GM21447 (cell line): ENCODE measurements at regions not wholly inside any gene's neighbourhood (a gene's known extent, or its start where the extent isn't known, plus 50 kb on each side); places are given as distances from the start of the nearest gene placed in this dataset.

Experiments used
- ATAC-seq: cut with Tn5 transposase; IDR thresholded peaks from one replicate; pipeline ENCODE4 v1.9.1; 2021; ENCODE audit not compliant: unreplicated experiment

DNA sequence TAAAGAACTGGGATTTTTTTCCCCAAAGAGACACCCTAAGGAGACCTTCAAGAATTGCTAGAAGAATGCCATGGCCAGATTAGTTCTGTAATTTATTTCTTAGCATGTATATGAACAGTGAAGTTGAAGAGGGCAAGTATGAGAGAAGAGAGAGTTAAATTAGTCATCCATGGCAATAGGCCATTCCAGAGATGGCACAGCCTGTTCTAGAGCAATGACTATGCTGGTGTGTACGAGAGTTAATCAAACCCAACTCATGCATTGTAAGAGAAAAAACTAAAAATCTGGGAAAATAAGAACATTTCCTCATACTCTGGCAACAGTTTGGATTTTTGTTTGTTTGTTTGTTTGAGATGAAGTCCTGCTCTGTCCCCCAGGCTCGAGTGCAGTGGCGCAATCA lies 112.1 kb upstream of the PIK3C3 start:
- ATAC-seq: no peak

DNA sequence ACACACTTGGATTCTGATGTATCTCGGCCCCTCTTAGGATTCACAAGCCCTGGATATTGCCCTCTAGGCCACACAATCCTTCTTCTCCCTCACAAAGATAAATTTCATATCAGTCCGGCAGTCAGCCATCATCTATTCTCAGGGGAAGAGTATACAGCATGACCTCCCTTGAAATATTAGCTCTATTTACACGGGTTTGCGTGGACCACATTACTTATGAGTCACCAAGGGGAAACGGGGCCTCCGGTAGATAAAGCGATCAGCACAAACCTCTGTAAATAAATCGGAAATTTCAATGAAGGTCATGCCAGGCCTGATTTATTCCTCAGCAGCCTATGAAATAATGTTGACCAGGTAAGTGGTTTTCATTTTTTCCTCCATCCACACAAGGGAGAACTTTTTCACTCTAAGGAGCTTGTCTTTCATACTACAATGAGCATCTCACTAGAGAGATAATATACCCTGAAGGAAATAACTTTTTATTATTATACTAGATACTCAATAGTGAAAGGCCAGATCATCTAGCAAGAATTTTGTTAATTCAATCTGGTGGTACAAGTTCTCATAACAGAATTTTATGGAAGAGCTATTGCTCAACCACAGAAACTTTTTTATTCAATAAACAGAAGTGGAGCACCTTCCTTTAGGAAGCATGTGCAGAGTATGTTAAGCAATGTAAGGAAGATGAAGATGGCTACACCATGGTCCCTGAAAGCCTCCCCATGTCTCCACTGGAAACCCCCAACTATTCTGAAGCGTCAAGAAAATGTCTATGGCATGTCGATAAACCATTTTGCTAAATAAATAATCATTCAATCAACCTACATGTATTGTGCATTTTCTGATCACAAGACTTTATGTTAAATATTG lies 125.2 kb upstream of the PIK3C3 start:
- no peak for ATAC-seq

DNA sequence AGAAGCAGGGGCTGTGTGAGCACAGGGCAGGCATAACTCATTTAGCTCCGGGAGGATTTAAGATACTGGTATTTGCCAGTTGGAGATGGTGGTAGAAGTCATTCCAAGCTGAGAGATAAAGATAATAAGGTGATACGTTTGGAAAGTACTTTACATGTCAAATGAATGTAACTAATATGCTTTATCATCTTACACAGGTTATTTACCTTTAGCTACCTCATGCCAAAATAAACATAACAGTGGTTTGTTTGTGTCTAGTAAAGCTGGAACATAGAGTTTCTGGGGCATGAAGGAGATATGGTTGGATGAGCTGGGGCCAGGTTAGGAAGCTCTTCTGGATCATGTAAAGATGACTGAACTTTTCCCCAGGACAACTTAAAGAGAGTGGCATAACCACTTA lies 126.9 kb upstream of the PIK3C3 start:
- no peak for ATAC-seq

DNA sequence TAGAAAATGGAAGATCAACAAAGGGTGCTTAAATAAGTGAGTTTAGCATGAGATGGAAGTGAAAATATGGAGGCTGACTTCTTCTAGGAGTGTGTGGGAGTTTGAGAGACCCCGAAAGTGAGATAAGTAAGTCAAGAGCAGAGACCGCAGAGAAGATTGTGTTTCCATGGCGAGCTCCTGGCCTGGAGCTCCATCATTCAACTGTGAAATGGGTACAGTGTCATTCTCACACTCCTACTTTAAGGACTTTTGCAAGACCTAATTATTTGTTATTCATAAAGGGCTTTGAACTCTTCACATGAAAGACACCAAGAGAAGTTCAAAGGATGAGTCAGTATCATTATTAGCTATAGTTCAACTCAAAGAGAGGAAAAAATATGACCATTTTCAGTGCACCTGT lies 134.2 kb upstream of the PIK3C3 start:
- ATAC-seq: no peak

DNA sequence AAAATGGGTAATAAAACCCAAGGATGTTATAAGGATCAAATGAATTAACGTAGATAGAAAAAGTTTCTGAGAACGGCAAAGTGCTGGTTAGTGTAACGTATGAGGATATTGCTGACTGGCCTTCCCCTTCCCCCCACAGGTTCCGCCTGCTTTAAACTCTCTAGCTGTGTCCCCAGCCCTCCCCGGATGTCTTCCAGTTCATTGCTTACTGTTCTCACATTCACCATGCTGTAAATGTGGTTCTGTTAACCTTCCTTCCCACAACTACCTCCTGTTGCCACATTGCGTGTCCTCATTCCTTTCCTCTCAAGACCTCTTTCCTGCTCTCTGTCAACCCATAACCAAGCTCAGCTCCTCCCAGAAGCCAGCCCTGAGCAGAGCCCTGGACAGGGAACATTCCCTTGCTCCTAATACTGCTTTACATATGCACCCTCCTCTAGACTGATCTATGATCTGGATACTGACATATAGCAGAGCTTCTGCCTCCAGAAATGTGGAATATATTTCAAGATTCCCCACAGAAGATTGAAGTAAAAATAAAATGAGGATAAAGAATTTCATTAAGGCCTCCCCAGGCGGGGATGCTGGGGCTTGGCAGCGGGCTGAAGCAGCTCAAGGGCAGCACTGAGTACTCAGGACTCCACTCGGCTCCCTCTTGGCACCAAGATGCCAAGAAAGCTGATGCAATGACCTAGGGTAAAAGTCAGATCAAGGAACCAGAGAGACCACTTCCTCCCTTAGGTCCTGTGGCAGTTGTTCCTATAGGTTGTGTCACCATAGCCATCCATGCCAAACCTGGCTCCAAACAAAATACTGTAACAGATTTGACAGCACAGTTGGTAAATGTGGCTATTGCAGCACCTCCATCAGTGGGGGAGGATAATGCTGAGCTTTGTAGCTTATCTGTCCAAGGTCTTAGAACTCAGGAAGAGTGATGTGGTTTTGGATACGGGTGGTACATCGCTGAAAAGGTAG lies 136.4 kb upstream of the PIK3C3 start:
- no peak for ATAC-seq

DNA sequence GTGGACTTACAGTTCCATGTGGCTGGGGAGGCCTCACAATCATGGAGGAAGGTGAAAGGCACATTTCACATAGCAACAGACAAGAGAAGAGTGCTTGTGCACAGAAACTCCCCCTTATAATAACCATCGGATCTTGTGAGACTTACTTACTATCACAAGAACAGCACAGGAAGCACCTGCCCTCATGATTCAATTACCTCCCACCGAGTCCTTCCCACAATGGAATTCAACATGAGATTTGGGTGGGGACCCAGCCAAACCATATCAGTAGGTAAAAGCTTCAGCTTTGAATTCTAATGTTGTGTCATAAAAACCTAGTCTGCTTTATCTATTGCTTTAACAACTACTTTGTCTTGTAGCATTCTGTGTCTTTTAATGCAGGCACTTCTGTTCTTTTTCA lies 140.4 kb upstream of the PIK3C3 start:
- ATAC-seq: no peak

DNA sequence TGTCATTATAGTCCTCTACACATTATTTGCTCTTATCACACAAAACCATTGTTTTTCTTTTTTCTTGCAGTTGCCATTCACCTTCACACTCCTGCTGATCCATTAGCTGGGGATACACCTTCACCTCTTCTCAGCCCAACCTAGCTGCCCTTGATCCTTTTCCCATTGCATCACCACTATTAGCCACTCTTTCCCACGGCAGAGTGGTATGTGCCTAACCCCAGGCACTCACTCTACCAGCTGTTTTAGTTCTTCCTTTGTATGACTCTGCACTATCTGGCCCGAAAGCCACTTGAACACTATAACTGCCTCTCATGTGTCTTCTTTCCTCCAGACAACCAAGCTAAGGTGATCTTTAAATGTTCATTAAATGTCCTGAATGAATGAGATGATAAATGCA lies 145.4 kb upstream of the PIK3C3 start:
- no peak for ATAC-seq

DNA sequence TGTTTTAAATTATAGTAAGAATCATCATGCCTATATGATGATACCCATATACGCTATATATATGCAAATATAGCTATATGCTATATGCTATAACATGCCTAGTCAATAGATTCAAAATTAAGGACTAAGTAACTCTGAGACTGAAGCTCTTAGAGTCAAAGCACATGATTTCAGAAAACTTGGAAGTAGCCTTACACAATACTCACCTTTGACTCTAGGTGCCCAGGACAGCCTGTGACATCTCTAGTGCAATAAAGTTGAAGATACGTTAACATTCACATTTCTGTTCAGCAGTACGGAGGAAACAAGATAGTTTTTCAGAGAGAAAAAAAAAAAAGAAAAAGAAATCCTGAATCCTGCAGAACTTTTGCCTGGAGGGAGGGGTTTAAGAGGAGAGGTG lies 149.7 kb upstream of the PIK3C3 start:
- ATAC-seq: no peak

DNA sequence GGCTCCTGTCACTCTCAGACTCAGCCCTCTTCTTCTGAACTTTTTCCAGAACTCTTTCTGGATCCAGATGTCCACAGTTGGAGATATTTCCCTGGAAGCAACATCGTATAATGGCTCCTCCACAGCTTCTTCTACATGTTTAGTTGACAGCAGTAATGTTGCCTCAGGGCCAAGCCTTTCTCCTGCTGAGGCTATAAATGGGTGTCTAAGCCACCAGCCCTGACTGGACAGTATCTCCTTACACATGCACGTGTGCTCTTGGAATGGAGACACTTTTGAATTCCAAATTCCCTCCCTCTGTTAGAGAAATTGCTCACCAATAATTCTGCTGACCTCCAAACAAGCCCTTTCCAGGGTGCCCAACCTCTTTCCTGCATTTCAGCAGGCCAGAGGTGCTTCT lies 156.2 kb upstream of the PIK3C3 start:
- no peak for ATAC-seq

DNA sequence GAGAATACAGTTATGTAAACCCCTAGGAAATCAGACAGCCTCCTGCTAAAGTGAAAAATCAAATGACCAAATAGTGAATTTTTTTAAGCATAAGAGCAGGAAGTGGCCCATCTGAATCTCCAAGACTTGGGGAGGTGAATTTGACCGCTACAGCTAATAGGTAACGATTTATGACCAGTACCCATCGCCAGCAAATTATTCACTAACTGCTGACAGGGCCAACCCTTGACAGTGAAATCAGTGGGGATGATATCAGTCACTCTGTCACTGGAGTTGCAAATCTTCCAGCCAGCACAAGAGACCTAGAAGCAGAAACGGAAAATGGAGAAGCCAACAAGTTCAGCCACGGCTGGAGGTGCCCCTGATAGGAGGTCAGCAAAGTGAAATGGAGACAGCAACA lies 164.3 kb upstream of the PIK3C3 start:
- no peak for ATAC-seq

DNA sequence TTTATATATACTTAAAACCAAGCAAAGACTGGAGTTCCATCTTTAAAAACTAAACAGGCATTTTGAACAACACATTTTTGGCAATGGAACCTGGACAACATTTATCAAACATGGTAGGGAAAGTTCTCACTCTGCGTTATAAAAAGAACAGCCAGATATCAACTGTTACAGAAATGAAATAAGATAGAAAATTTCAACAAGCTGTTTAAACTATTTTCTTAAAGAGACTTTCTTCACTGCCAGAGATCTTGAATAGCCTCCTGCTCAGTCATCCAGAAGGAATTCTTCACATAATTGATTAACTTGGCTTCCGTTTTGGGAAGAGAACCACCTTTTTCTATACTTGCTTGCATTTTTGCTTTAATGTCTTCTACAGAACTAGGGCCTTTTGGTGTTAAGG lies 166.0 kb upstream of the PIK3C3 start:
- ATAC-seq: no peak

DNA sequence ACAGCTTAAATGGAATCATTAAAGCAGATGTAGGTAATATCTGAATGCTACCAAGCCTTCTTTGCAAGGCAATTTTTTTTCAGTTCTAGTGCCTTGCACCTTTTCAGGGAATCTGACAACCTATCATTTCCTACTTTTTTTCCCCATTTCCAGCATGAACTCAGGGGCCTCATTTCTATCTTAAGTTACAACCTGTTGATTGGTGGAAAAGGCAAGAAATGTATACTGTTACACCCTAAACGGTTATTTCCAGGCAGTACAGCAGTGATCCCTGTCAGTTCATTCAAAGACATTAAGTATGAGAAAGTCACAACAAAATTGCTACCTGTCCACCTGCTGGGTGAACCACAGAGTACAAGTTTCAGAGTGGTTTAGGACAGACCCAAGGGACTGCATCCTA lies 171.2 kb upstream of the PIK3C3 start:
- ATAC-seq: no peak

DNA sequence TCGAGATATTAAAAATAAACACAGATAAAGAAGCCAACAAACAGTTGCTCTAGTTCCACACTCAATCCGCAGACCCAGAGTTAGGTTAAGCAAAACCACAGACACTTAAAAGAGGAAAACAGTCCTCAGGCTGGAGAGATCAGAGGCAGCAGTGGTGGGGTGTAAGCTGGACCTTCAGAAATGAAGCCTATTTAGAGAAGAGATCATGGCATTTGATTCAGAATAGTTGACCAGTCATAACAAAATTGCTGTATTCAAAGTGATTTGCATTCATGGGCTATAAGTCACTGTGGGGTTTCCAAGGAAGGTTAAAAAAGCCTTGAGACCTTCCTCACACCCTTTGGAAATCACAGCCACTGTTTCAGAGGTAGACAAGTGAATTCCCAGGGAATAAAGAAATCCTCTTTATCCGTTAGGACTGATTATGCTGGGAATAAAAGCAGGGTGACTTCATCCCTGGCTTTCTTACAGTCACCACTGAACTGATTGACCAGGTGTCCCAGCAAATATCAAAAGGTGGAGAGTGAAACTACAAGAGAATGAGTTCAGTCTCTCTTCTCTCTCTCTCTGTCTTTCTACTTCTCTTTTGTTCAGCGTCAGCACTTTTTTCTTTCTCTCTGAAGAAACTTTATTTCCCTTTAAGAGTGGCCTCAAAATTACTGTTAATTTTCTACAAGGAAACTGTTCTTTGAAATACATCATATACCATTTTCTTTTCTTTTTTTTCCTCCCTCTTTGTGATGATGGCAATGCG lies 171.8 kb upstream of the PIK3C3 start:
- no peak for ATAC-seq

DNA sequence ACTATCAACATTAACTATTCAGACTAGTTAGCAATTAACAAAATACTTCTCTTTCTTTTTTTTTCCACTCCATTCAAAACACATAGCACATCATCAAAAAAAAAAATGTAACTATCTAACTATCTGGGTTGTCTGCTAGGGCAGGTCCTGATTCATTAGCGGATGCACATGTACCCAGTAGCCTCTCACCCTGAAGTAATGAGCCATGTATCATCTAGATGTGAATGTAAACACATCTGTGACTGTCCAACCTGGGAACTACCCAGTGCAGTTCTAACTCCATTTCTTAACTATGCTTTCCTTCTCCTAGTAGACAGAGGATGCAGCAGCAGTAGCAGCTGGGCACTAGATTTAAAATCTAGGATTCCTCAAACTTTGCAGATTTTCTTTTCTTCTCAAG lies 183.1 kb upstream of the PIK3C3 start:
- no peak for ATAC-seq

DNA sequence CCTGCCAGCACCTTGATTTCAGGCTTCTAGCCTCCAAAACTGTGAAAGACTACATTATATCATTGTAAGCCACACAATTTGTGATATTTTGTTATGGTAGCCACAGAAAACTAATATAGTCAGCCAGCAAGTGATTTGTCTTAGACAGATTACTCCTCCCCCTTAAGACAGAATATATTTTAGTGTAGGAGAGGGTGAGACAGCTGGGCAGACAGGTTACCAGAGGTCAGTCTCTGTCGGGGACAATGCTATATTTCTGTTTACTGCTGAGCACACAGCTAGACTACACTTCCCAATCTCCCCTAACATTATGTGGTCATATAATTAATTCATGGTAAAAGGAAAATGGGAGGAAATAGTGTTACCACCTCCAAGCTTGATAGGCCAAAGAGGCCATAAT lies 185.8 kb upstream of the PIK3C3 start:
- ATAC-seq: no peak

DNA sequence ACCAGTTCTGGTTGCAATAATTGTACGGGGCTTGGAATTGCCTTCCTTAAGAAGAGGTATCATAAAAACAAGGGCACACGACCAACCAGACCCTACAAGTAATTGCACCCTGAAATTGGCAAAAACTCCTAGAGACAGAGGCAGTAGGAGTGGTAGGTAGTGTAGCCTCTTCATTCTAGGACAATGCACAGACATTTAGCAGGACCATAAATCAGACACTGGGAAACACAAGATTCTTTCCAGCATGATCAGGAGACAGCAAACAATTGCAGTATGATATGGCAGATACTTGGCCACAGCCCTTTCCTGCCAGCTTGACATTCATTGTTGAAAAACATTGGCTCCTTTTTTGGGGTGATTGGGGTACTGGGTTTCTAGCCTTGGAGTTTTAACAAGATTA lies 186.6 kb upstream of the PIK3C3 start:
- ATAC-seq: no peak

DNA sequence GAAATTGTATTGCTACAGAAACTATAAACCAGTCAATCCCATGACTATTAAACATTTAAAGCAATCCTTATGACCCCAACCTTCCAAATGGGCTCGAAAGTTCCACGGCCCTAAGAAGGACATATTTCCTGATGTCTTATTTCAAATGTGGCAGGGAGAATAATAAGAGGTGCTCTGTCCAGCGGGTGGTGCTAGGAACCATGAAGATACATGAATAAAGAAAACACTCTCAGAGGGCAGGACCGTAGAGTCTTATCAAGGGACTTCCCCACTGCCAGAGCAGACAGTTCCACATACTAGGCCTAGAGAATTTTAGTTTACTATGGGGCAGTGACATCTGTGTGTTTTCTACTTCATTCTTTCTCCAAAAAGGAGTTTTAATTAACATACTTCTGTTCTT lies 187.1 kb upstream of the PIK3C3 start:
- ATAC-seq: no peak

DNA sequence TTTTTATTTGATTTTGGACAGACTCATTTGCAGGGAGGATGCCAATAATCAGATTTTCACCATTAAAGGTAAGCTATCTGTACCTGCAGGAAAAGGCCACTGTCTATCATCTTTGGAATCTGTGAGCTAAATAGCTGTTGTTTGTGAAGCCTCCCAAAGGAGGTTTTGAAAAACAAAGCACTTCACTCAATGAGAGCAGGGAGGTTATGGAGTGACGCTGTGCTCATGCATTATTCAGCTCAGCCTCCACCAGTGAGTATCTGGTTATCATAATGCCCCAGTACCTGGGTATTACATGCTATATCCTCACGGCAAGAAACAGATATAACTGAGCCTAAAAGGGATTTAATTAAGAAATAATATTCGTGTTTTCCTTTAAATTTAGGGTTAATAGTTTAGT lies 189.6 kb upstream of the PIK3C3 start:
- ATAC-seq: no peak

DNA sequence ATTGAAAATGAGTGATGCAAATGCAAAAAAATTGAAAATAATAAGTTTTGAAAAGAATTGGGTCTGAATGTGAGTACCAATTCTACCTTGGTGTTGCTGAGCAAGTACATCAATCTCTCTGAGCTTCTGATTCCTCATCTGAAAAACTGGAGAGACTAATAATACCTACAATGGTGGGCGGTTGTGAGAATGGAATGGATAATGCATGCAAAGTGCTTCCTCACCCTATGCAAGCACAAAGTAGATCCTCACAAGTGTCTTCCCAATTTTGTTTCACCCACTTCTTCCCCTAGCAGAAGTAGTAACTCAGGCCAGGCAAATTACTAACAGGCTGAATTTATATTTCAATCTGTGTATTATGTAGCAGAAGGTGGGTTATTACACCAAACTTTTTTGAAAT lies 191.7 kb upstream of the PIK3C3 start:
- ATAC-seq: no peak

DNA sequence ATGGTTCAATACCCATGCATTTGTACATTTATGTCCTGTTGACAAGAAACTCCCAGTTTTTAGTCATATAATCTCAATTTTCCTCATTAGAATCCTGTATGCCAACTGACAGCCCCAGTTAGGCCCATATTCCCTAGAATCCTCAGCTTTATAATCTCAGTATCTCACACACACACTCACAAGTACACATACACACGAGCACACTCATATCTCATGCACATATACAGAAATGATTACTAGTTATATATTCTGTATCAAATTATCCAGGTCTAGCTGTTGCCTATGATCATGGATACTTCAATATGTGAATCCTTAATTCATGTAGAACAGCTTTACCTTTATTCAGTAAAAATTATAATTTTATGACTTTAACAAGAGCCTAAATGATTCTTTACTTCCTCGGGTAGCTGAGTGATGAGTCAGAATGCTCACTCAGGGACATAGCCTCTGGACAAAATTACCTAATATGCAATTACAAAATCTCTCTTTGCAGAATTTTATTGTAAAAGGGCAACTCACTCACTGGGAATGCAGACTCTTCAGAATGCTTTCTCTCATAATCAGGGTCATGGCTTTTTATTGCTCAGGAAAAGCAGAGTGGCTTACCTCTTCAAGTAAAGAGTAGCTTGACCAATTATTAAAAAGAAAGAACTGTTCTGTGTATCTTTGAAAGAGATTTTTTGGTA lies 193.6 kb upstream of the PIK3C3 start:
- no peak for ATAC-seq

DNA sequence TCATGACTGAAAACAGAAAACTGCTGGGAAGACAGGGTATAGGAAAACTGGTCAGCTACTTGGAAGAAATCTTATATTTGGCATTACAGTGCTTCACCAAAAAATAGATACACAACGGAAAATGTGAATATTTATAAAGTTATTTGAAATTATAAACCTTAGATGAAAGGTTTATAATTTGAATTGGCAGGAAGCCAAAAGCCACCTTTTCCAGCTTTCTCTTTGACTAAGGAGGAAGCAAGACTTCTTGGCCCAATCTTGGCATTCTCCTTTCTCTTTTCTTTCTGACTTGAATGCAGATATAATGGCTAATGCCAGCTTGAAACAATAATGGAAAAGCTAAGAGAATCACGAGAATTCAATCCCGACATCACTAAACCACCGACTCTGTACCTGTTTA lies 196.5 kb upstream of the PIK3C3 start:
- no peak for ATAC-seq
